ENCODE measurements at regions not wholly inside any gene's neighbourhood (a gene's known extent, or its start where the extent isn't known, plus 50 kb on each side); places are given as distances from the start of the nearest gene placed in this dataset.
"Not testable (repeated sequence)": the region's sequence is repeated elsewhere in the genome, so short reads cannot be mapped to it uniquely, and the experiment has no call there.

DNA sequence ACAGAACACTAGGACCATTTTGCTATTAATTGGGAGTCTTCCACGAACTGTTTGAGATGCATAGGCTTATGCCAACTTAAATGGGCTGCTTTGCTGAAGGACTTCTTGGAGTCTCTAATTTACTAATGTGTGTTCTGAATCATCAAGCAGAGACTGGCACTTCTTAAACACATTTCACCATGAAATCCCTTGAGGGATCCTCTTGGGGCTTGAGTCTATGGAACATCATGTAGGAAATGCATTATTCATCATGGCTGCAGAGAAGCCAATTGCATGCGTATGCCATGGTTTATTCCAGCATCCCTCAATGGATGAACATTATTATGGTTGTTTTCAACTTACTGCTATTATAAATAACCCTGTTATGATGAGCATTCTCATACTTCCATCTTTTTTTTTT is 73.4 kb downstream of the FGD2 start:
- no peak for DNase-seq (ENCODE audit: low spot score)

GRCh38 chr6:37081042-37081607 is 75.7 kb downstream of the FGD2 start:
- no peak for DNase-seq (ENCODE audit: low spot score)

DNA sequence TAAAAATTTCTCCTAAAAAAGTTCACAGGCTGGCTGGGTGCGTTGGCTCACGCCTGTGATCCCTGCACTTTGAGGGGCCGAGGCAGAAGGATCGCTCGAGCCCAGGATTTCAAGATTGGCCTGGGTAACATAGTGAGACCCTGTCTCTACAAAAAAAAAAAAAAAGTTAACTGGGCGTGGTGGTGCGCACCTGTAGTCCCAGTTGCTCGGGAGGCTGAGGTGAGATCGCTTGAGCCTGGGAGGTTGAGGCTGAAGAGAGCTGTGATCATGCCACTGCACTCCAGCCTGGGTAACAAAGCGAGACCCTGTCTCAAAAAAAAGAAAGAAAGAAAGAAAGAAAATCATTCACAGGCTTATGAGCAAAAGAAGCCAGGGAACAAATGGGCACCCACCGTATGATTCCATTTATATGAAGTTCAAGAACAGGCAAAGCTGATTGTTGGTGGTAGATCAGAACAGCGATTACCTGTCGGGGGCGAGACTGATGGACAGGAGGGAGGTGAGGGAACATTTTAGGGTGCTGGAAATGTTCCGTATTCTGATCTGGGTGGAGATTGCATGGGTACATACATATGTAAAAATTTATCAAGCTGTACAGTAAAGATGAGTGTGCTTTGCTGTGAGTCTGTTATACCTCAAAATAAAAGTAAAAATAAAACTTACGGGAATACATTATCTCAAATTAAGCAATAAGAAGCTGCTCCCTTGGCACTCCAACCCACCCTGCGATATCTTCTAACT is 77.1 kb downstream of the FGD2 start:
- no peak for DNase-seq (ENCODE audit: low spot score)

- no peak for DNase-seq (ENCODE audit: low spot score)
Observed at GRCh38 chr6:37083243-37084138, 78.0 kb downstream of the FGD2 start.

DNA sequence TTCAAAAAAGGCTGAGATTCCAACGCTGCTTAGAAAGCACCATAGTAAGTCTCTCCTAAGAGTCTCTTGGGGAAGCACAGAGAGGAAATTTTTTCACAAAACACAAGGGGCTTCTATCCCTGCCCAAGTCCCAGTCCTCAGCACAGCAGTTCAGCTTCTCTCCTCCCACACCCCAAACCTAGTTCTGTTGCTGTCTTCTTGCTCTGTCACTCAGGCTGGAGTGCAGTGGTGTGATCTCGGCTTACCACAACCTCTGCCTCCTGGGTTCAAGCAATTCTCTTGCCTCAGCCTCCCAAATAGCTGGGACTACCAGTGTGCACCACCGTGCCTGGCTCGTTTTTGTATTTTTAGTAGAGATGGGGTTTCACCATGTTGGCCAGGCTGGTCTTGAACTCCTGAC is 79.2 kb downstream of the FGD2 start:
- DNase-seq (ENCODE audit: low spot score) = not testable (repeated sequence)

DNA sequence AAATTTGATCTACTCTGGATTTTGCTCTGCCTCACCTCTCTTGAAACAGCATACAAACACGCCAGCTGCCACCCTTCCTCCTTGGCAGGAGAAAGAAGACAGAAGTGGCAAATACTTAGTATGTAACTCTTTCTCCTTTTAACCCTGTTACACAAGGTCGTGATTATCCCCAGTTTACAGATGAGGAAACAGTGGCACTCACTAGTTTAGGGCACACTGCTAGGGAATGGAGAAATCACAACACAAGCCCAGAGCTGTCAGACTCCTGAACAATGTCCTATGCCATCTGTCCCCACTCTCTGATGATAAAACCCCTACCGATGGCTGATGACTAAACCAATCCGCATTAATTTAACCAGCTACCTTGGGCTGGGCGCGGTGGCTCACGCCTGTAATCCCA is 79.7 kb downstream of the FGD2 start:
- no peak for DNase-seq (ENCODE audit: low spot score)

- DNase-seq (ENCODE audit: low spot score) = no peak
Observed at GRCh38 chr6:37088897-37089296, 81.1 kb upstream of the PIM1 start.

DNA sequence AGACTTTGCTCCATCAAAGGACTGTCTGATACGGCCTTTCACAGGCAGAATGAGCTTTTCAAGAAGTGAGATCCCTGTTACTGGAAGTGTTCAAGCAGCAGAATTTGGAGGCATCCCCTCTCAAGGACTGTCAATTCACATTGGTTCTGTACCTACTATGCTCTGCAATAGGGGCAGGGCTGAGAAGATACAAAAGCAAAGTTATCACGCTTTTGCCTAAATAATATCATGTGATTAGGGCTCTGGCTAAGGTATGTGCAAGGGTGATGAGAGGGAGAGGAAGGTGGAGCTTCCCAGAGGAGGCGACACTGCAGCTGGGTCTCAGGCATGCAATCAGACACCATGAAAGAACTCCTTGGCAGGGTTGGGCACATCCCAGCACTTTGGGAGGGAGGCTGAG is 80.2 kb upstream of the PIM1 start:
- no peak for DNase-seq (ENCODE audit: low spot score)

DNA sequence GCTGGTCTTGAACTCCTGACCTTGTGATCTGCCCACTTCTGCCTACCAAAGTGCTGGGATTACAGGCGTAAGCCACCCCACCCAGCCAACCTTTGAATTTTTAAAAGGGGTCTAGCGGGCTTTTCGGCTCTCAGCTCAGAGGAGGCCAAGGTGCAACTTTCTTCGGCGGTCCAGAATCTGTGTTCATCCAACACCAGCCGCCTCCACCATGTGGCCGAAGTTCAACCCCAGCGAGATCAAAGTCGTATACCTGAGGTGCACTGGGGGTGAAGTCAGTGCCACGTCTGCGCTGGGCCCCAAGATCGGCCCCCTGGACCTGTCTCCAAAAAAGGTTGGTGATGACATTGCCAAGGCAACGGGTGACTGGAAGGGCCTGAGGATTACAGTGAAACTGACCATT is 78.8 kb upstream of the PIM1 start:
- DNase-seq (ENCODE audit: low spot score) = not testable (repeated sequence)

DNA sequence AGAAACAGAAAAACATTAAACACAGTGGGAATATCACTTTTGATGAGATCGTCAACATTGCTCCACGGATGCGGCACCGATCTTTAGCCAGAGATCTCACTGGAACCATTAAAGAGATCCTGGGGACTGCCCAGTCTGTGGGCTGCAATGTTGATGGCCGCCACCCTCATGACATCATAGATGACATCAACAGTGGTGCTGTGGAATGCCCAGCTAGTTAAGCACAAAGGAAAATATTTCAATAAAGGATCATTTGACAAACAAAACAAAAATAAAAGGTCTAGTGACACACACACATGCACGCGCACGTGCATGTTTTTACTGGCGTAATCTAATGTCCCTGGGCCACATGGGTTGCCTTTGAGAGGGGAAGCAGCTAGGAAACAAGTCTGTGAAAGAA is 78.4 kb upstream of the PIM1 start:
- not testable (repeated sequence) for DNase-seq (ENCODE audit: low spot score)

- DNase-seq (ENCODE audit: low spot score) = no peak
Observed at GRCh38 chr6:37092923-37093727, 76.8 kb upstream of the PIM1 start.

- no peak for DNase-seq (ENCODE audit: low spot score)
Observed at GRCh38 chr6:37093728-37094069, 76.3 kb upstream of the PIM1 start.

DNA sequence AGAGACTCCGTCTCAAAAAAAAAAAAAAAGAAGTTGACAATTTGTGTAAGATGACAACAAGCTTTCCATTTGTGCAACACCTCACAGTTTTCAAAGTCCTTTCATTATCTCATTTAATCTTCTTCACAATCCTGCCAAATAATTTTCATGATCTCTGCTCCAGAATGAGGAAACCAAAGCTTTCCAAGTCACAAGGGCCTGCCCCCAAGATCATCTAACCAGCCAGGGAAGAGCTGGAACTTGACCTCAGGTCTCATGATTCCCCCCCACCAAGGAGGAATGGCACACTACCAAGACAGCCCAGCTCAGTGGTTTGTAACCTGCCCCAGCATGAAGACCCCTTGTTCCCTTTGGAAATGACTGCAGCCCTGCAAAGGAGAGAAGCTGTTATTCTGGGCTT is 74.0 kb upstream of the PIM1 start:
- no peak for DNase-seq (ENCODE audit: low spot score)

GRCh38 chr6:37097335-37097734 is 72.6 kb upstream of the PIM1 start:
- DNase-seq (ENCODE audit: low spot score) = no peak

DNA sequence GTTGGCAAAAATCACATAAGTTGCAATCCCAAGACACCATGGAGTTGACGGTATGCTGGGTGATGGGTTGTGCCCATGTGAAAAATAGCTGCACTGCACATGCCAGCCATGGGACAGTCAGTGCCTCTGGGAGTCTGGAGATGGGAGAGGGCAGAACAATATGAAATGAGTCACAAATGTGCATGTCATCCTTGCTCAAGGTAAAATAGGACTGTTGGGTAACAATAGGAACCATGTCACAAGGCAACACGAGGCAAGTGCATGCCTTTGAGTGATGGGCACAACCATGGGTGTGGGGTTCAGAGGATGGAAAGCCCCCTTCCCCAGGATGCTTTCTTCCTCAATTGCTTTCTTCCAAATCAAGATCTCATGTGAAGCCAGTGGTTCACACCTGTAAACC is 70.5 kb upstream of the PIM1 start:
- DNase-seq (ENCODE audit: low spot score) = no peak

DNA sequence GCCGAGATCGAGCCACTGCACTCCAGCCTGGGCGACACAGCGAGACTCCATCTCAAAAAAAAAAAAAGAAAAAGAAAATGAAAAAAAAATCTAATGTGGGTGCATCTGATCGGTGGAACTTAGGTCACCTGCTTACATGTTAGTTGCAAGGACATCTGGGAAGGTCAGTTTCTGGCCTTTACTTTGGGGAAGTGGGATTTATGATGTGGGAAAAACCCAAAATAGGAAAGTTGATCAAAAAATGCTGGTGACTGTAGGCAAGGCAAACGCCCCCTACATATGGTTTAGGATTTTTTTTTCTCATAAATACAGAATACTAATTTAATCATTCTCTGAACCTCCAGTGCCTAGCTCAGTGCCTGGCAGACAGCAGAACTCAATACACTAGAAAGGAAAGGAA is 69.2 kb upstream of the PIM1 start:
- DNase-seq (ENCODE audit: low spot score) = no peak

- no peak for DNase-seq (ENCODE audit: low spot score)
Observed at GRCh38 chr6:37101991-37102298, 68.0 kb upstream of the PIM1 start.

DNA sequence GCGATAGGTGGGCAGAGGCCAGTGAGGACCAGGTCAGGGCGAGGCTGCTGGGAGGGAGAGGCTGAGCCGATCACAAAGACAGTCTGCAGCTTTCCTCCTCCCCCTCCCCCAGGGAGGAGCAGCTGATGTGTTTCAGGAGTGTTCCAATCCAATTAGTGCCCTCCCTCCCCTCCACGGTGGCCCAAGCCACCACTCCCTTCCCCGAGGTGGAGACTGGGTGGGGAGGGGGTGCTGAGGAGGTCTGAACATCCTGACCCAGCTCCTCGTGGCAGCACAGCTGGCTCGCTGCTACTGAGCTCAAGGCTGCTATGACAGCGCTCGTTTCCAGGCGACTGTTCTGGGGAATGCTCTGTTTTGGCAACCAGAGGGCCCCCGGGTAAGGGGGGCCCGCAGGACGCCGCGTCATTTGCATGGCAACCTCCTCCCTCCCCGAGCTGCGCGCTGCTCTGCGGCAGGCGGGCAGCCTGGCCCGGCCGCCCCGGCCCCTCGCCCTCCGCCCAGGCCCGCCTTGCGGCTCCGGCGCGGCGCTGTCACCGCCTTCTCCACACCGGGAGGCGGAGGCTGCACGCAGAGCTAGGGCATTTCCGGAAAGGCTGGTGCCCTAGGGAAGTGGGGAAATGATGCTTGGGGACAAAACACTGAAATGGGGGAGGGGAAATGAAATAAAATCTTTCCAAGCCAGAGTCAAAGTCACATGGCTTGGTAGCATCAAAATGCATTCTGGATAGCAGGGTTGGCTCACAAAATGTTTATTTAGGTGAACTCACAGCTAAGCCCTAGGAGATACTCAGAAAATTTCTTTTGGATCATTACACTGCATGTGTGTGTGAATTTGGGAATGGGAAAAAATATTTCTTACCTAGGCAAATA is 67.4 kb upstream of the PIM1 start:
- peak; percentile 90 for DNase-seq (ENCODE audit: low spot score)

DNA sequence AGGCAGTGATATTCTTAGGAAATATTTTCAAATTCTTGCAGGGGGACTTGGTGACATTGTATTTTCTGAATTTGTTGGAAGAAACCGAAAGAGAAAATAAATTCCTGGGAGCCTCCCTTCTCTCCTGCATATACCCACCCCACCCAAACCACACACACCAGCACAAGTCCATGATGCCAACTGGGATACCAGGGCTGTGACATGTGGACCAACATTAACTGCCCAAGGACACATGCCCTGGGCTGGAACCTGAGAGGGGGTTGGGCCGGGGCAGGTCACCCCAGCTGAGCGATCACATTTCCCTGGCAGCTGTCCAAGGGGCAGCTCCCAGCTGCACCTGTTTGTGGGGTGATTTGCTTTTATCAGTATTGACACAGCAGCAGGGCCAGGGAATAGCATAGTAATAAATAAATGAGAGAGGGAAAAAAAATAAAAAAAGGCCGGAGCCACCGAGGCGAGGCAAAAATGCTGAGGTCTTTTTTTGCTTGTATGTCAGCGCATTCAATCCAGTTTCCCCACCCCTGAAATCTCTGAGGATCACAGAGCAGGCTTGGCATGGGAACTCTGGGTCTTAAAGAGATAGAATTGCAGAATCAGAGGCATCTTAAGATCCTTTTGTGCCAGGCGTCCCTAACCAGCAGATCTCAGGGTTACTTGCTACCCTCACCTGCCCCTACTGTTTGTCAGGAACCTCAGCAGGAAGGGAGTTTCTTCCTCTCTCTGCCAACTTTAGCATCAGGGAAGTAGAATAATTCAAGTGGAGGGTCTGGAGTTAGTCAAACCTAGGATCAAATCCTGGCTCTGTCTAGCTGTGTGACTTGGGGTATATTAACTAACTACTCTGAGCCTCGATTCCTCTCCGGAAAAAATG is 66.5 kb upstream of the PIM1 start:
- peak; percentile 8 for DNase-seq (ENCODE audit: low spot score)

GRCh38 chr6:37104824-37105147 is 65.2 kb upstream of the PIM1 start:
- DNase-seq (ENCODE audit: low spot score) = no peak

All from CD4-positive, alpha-beta T cell treated with Interleukin-15 for 4 hours (primary cell).